HUES64 (cell line): ENCODE measurements at regions not wholly inside any gene's neighbourhood (a gene's known extent, or its start where the extent isn't known, plus 50 kb on each side); places are given as distances from the start of the nearest gene placed in this dataset.

ENCODE experiments used
- H3K27ac ChIP-seq: 2 replicates; pipeline ENCODE4 v1.7.0; 2013; ENCODE audit warnings: low read depth, low read length, inconsistent platforms
- H3K27me3 ChIP-seq: 2 replicates; pipeline ENCODE4 v1.6.1; 2013; ENCODE audit warnings: mild to moderate bottlenecking, low read length; ENCODE audit not compliant: insufficient read depth
- H3K36me3 ChIP-seq: 2 replicates; pipeline ENCODE4 v1.6.1; 2013; ENCODE audit warnings: mild to moderate bottlenecking, low read length; ENCODE audit not compliant: insufficient read depth
- H3K4me1 ChIP-seq: 2 replicates; pipeline ENCODE4 v1.6.1; 2013; ENCODE audit warnings: mild to moderate bottlenecking, low read length, moderate library complexity; ENCODE audit not compliant: insufficient read depth
- H3K4me3 ChIP-seq: 2 replicates; pipeline ENCODE4 v1.5.1; 2013; ENCODE audit warnings: mild to moderate bottlenecking, low read length, moderate library complexity
- H3K9ac ChIP-seq: 2 replicates; pipeline ENCODE4 v1.6.1; 2013; ENCODE audit warnings: mild to moderate bottlenecking, low read depth, low read length
- H3K9me3 ChIP-seq: 2 replicates; pipeline ENCODE4 v1.6.1; 2013; ENCODE audit warnings: low read depth, low read length; ENCODE audit not compliant: insufficient read depth
- WGBS: fragments of 150-250, 120-280 bp; methylation state at CpG from one replicate; pipeline ENCODE4 v1.1.7; 2013; ENCODE audit warnings: missing lambda C conversion rate; 5-methylcytosine and 5-hydroxymethylcytosine counted together

GRCh38 chr2:37472959-37473358 is 128.5 kb downstream of the QPCT start:
- Histone ChIP-seq H3K4me3 (no peak overlapping the region), H3K36me3 (no peaks in the 10 kb centered on the region), H3K9me3 (no peaks in the 10 kb centered on the region), H3K9ac (no peak overlapping the region), H3K27me3 (no peaks in the 10 kb centered on the region), H3K27ac (no peak overlapping the region), H3K4me1 (no peaks in the 10 kb centered on the region)
- 84% methylated on average over 2 of the region's 2 CpGs for WGBS

GRCh38 chr2:37476411-37476810 is 132.0 kb downstream of the QPCT start:
- Histone ChIP-seq H3K36me3 (no peaks in the 10 kb centered on the region), H3K27me3 (no peaks in the 10 kb centered on the region), H3K9me3 (peaks cover 4% of the 10 kb centered on the region; the same call in 1 of the 2 replicates), H3K4me3 (no peak overlapping the region), H3K27ac (no peak overlapping the region), H3K9ac (no peak overlapping the region), H3K4me1 (no peaks in the 10 kb centered on the region)
- WGBS = 90% methylated on average over 4 of the region's 4 CpGs

DNA sequence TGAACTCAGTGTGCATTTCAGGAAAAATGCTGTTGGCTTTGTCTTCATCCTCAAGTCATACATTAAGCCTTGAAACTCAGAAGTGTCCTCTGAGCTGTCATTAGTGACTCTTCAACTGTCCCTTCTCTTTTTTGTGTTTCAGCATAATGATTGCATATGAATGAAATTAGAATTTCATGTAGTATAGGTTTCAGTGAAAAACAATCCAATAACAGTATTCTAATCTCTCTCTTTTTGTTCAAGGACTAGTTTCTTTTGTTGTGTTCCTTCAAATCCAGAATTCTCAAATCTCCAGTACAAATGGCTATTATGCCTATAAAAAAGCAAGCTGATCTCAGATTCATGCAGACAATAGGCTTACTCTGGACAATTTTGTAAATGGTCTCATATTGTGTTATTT is 133.5 kb downstream of the QPCT start:
- no peak overlapping the region for H3K4me3 ChIP-seq

GRCh38 chr2:37481244-37481643 is 136.8 kb downstream of the QPCT start:
- peaks cover 15% of the 10 kb centered on the region for H3K9me3 ChIP-seq
- H3K4me1 ChIP-seq = no peaks in the 10 kb centered on the region
- H3K27me3 ChIP-seq = no peaks in the 10 kb centered on the region
- no peak overlapping the region for H3K27ac ChIP-seq
- H3K36me3 ChIP-seq = no peaks in the 10 kb centered on the region
- no peak overlapping the region for H3K9ac ChIP-seq
- WGBS = 96% methylated on average over 2 of the region's 2 CpGs
- H3K4me3 ChIP-seq = no peak overlapping the region

More for the DNA sequence above, 133.5 kb downstream of the QPCT start:
- Histone ChIP-seq H3K27me3 (no peaks in the 10 kb centered on the region), H3K27ac (no peak overlapping the region), H3K9me3 (peaks cover 15% of the 10 kb centered on the region), H3K4me1 (no peaks in the 10 kb centered on the region), H3K36me3 (no peaks in the 10 kb centered on the region), H3K9ac (no peak overlapping the region)

- no peak overlapping the region for H3K4me3 ChIP-seq
- H3K9ac ChIP-seq = no peak overlapping the region
- H3K4me1 ChIP-seq = no peaks in the 10 kb centered on the region
- no peaks in the 10 kb centered on the region for H3K27me3 ChIP-seq
- H3K36me3 ChIP-seq = no peaks in the 10 kb centered on the region
- no peak overlapping the region for H3K27ac ChIP-seq
- H3K9me3 ChIP-seq = peaks cover 15% of the 10 kb centered on the region; the same call in 1 of the 2 replicates
- WGBS = 89% methylated on average over 5 of the region's 6 CpGs
These were observed 144.6 kb downstream of the QPCT start for GRCh38 chr2:37489041-37489456.

- Histone ChIP-seq H3K9ac (no peak overlapping the region), H3K27me3 (no peaks in the 10 kb centered on the region), H3K4me1 (no peaks in the 10 kb centered on the region), H3K36me3 (no peaks in the 10 kb centered on the region), H3K4me3 (no peak overlapping the region), H3K9me3 (peaks cover 15% of the 10 kb centered on the region; the same call in 1 of the 2 replicates), H3K27ac (no peak overlapping the region)
- 71% methylated on average over 1 of the region's 1 CpG for WGBS
These were observed 145.1 kb downstream of the QPCT start for GRCh38 chr2:37489536-37489935.

- no peaks in the 10 kb centered on the region for H3K27me3 ChIP-seq
- H3K9me3 ChIP-seq = peaks cover 15% of the 10 kb centered on the region; the same call in 1 of the 2 replicates
- H3K27ac ChIP-seq = no peak overlapping the region
- H3K4me1 ChIP-seq = no peaks in the 10 kb centered on the region
- no peaks in the 10 kb centered on the region for H3K36me3 ChIP-seq
- WGBS = 95% methylated on average over 1 of the region's 3 CpGs
- H3K4me3 ChIP-seq = no peak overlapping the region
- no peak overlapping the region for H3K9ac ChIP-seq
These were observed 149.0 kb downstream of the QPCT start for GRCh38 chr2:37493425-37493824.

DNA sequence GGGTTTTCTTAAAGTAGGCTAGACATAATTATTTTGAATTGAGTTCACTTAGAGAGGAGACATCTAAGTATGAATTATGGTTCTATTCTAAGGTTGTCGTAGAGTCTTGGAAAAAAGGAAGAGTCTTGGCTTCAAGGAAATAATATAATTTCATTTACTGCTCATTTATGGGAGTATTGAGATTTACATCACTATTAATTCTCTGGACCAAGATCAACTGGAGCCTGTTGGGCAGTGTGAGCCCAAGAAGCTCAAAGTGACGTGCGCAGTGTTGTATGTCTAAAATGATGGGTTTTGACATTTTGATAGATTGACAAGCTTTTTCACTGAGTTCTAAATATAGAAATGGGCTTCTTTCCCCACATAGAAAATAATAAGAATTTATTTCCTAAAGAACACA is 154.7 kb downstream of the QPCT start:
- WGBS = 92% methylated on average over 3 of the region's 3 CpGs
- H3K9ac ChIP-seq = no peak overlapping the region
- H3K36me3 ChIP-seq = no peaks in the 10 kb centered on the region
- no peaks in the 10 kb centered on the region for H3K4me1 ChIP-seq
- no peak overlapping the region for H3K4me3 ChIP-seq
- H3K27ac ChIP-seq = no peak overlapping the region
- H3K27me3 ChIP-seq = no peaks in the 10 kb centered on the region
- H3K9me3 ChIP-seq = no peaks in the 10 kb centered on the region

DNA sequence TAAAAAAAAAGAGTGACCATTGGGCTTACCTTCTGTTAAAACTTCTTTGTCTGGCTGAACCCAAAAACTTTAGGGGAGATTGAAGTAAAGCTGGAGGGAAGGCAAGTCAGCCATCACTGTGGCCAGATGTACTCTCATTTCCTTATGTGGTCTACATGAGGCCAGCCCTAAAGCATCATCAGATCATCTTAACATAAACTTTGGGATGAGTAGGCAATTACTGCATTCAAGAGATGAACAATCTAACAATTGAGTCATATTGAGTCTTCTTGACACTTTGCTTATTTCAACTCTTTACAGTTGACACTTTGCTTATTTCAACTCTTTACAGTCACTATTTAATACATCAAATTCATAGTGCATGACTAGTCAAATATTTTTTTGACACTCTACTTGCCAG is 155.6 kb downstream of the QPCT start:
- Histone ChIP-seq H3K27ac (no peak overlapping the region), H3K9me3 (no peaks in the 10 kb centered on the region), H3K9ac (no peak overlapping the region), H3K4me3 (no peak overlapping the region), H3K36me3 (no peaks in the 10 kb centered on the region), H3K27me3 (no peaks in the 10 kb centered on the region), H3K4me1 (no peaks in the 10 kb centered on the region)

GRCh38 chr2:37501113-37501512 is 156.7 kb downstream of the QPCT start:
- Histone ChIP-seq H3K27me3 (no peaks in the 10 kb centered on the region), H3K36me3 (no peaks in the 10 kb centered on the region), H3K4me1 (no peaks in the 10 kb centered on the region), H3K9me3 (no peaks in the 10 kb centered on the region), H3K4me3 (no peak overlapping the region), H3K27ac (no peak overlapping the region), H3K9ac (no peak overlapping the region)
- 92% methylated on average over 2 of the region's 2 CpGs for WGBS

DNA sequence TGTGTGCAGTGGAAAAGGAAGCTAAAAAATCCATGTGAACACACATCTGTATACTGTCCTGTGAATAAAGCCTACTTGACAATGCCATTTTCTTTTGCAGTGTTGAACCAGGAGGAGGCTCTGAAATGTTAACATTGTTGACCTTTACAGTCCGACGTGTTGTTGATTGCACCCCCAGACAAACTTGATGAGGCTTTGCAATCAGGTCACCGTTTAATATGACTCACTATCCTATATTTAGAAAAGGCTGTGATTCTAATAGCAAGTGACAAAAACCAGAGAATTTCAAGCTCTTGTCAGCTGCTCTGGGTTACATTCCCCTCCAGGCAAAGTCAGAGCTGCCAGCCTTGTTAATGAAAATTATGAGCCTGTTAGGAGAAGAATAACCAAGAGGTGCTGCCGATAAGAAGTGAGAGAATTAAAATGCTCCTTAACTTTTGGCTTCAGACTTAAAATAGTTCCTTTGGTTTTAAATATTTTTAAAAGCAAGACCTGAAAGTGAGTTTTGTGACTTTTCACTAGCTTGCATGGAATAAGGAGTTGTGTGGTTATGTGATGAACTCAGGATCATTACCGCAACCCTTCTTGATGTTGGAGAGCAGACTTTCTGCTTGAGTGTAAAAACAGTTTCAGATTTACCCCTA is 162.1 kb downstream of the QPCT start:
- Histone ChIP-seq H3K9ac (no peak overlapping the region), H3K27ac (no peak overlapping the region)
- whole genome bisulfite sequencing = 96% methylated on average over 5 of the region's 5 CpGs

GRCh38 chr2:37507051-37507410 is 162.6 kb downstream of the QPCT start:
- no peaks in the 10 kb centered on the region for H3K27me3 ChIP-seq
- 80% methylated on average over 3 of the region's 3 CpGs for WGBS
- H3K4me1 ChIP-seq = peaks cover 6% of the 10 kb centered on the region; the same call in 1 of the 2 replicates
- no peak overlapping the region for H3K9ac ChIP-seq
- no peaks in the 10 kb centered on the region for H3K36me3 ChIP-seq
- H3K4me3 ChIP-seq = no peak overlapping the region
- H3K9me3 ChIP-seq = no peaks in the 10 kb centered on the region
- no peak overlapping the region for H3K27ac ChIP-seq

More for the DNA sequence above, 162.1 kb downstream of the QPCT start:
- H3K9me3 ChIP-seq = no peaks in the 10 kb centered on the region
- no peaks in the 10 kb centered on the region for H3K36me3 ChIP-seq
- peaks cover 6% of the 10 kb centered on the region; the same call in 1 of the 2 replicates for H3K4me1 ChIP-seq
- no peak overlapping the region for H3K4me3 ChIP-seq
- H3K27me3 ChIP-seq = no peaks in the 10 kb centered on the region
